ENCODE measurements at regions not wholly inside any gene's neighbourhood (a gene's known extent, or its start where the extent isn't known, plus 50 kb on each side); places are given as distances from the start of the nearest gene placed in this dataset.

DNA sequence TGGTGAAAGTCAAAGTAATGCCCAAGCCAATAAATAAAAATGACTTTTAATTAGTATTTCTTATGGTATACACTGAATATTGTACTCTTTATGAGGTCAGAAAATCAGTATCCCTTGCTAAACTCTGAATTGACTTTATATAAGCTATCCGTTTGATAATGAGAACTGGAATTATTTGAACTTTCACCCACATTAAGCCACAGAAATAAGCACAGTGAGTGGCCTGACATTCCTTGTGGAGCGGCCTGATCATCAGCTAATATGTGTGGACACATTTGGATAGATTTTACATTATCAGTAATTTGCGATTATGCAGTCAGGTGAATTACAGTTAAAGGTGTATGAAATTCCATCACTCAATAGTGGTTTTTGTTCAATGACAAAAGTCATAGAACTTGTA is 136.0 kb upstream of the CBLB start:
- no peak for ATAC-seq (ENCODE audit: insufficient number of reproducible peaks, low FRiP score, low read depth)

GRCh38 chr3:106006001-106006400 is 137.2 kb upstream of the CBLB start:
- Histone ChIP-seq H3K9me3 (no peaks in the 10 kb centered on the region), H3K4me1 (ENCODE audit: control insufficient read depth in 1 of 2, low read depth in 2 of 2) (peaks cover 0 to 5% of the 10 kb centered on the region in 2 donors), H3K27me3 (replicated peaks; ENCODE audit: insufficient read depth) (no peaks in the 10 kb centered on the region), H3K36me3 (no peaks in the 10 kb centered on the region), H3K4me3 (no peak overlapping the region), H3K27ac (no peak overlapping the region)
- ATAC-seq (ENCODE audit: insufficient number of reproducible peaks, low FRiP score, low read depth) (no peak), DNase-seq (ENCODE audit: low spot score) (no peak)
- TF ChIP-seq, protein P1, sequence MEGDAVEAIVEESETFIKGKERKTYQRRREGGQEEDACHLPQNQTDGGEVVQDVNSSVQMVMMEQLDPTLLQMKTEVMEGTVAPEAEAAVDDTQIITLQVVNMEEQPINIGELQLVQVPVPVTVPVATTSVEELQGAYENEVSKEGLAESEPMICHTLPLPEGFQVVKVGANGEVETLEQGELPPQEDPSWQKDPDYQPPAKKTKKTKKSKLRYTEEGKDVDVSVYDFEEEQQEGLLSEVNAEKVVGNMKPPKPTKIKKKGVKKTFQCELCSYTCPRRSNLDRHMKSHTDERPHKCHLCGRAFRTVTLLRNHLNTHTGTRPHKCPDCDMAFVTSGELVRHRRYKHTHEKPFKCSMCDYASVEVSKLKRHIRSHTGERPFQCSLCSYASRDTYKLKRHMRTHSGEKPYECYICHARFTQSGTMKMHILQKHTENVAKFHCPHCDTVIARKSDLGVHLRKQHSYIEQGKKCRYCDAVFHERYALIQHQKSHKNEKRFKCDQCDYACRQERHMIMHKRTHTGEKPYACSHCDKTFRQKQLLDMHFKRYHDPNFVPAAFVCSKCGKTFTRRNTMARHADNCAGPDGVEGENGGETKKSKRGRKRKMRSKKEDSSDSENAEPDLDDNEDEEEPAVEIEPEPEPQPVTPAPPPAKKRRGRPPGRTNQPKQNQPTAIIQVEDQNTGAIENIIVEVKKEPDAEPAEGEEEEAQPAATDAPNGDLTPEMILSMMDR (IDR thresholded peaks at IDR 0.05): no peak

More for the DNA sequence above, 136.0 kb upstream of the CBLB start:
- Histone ChIP-seq H3K4me1 (ENCODE audit: control insufficient read depth in 1 of 2, low read depth in 2 of 2) (peaks cover 0 to 5% of the 10 kb centered on the region in 2 donors), H3K27ac (no peak overlapping the region), H3K9me3 (no peaks in the 10 kb centered on the region), H3K4me3 (peak overlapping the region; percentile 61), H3K36me3 (no peaks in the 10 kb centered on the region), H3K27me3 (replicated peaks; ENCODE audit: insufficient read depth) (no peaks in the 10 kb centered on the region)
- no peak for DNase-seq (ENCODE audit: low spot score)
- TF ChIP-seq, protein P1 (IDR thresholded peaks at IDR 0.05): no peak

GRCh38 chr3:106006571-106006970 is 137.8 kb upstream of the CBLB start:
- Histone ChIP-seq H3K27me3 (replicated peaks; ENCODE audit: insufficient read depth) (no peaks in the 10 kb centered on the region), H3K36me3 (no peaks in the 10 kb centered on the region), H3K9me3 (no peaks in the 10 kb centered on the region), H3K4me1 (ENCODE audit: control insufficient read depth in 1 of 2, low read depth in 2 of 2) (peaks cover 0 to 5% of the 10 kb centered on the region in 2 donors), H3K4me3 (no peak overlapping the region), H3K27ac (no peak overlapping the region)
- DNase-seq (ENCODE audit: low spot score) (no peak), ATAC-seq (ENCODE audit: insufficient number of reproducible peaks, low FRiP score, low read depth) (no peak)
- TF ChIP-seq, protein P1 (IDR thresholded peaks at IDR 0.05): no peak

GRCh38 chr3:106007512-106007911 is 138.7 kb upstream of the CBLB start:
- DNase-seq (ENCODE audit: low spot score) (no peak), ATAC-seq (ENCODE audit: insufficient number of reproducible peaks, low FRiP score, low read depth) (no peak)
- no peaks in the 10 kb centered on the region for H3K36me3 ChIP-seq
- TF ChIP-seq, protein P1 (IDR thresholded peaks at IDR 0.05): no peak
- no peaks in the 10 kb centered on the region for H3K27me3 ChIP-seq (replicated peaks; ENCODE audit: insufficient read depth)
- peaks cover 0 to 5% of the 10 kb centered on the region in 2 donors for H3K4me1 ChIP-seq (ENCODE audit: control insufficient read depth in 1 of 2, low read depth in 2 of 2)
- H3K4me3 ChIP-seq: no peak overlapping the region
- H3K9me3 ChIP-seq: no peaks in the 10 kb centered on the region
- no peak overlapping the region for H3K27ac ChIP-seq

- no peak for DNase-seq (ENCODE audit: low spot score)
- Histone ChIP-seq H3K4me3 (no peak overlapping the region), H3K27ac (no peak overlapping the region), H3K27me3 (replicated peaks; ENCODE audit: insufficient read depth) (no peaks in the 10 kb centered on the region), H3K4me1 (ENCODE audit: control insufficient read depth in 1 of 2, low read depth in 2 of 2) (peaks cover 0 to 5% of the 10 kb centered on the region in 2 donors), H3K36me3 (no peaks in the 10 kb centered on the region), H3K9me3 (no peaks in the 10 kb centered on the region)
- no peak for ATAC-seq (ENCODE audit: insufficient number of reproducible peaks, low FRiP score, low read depth)
- TF ChIP-seq, protein P1 (IDR thresholded peaks at IDR 0.05): no peak
Observed at GRCh38 chr3:106008766-106009165, 140.0 kb upstream of the CBLB start.
